DND-41 (cell line): ENCODE measurements at regions not wholly inside any gene's neighbourhood (a gene's known extent, or its start where the extent isn't known, plus 50 kb on each side); places are given as distances from the start of the nearest gene placed in this dataset.

Source experiments
- ATAC-seq: fragments of 200-7000 bp; cut with Tn5 transposase; 3 replicates; pipeline ENCODE4 v1.9.1; 2021; ENCODE audit warnings: low read depth; ENCODE audit not compliant: insufficient read depth
- DNase-seq: peaks from one replicate; pipeline ENCODE4 v3.0.0-alpha.2; 2020
- H2AFZ ChIP-seq: 2 replicates; pipeline ENCODE4 v1.6.0; 2012; ENCODE audit warnings: low read depth, low read length
- H3K27ac ChIP-seq: 2 replicates; pipeline ENCODE4 v1.5.1; 2012; ENCODE audit warnings: low read length, inconsistent platforms
- H3K27me3 ChIP-seq: fragments of 200-600 bp; sonication (generic); 2 replicates; pipeline ENCODE4 v1.6.0; 2012; ENCODE audit warnings: low read length, mild to moderate bottlenecking, inconsistent platforms; ENCODE audit not compliant: insufficient read depth, poor library complexity
- H3K36me3 ChIP-seq: 2 replicates; pipeline ENCODE4 v1.5.1; 2012; ENCODE audit warnings: low read length, inconsistent platforms; ENCODE audit not compliant: insufficient read depth
- H3K4me1 ChIP-seq: 2 replicates; pipeline ENCODE4 v1.5.1; 2012; ENCODE audit warnings: mild to moderate bottlenecking, low read length; ENCODE audit not compliant: insufficient read depth
- H3K4me2 ChIP-seq: 2 replicates; pipeline ENCODE4 v1.6.0; 2012; ENCODE audit warnings: mild to moderate bottlenecking, moderate library complexity, low read length, inconsistent platforms; ENCODE audit not compliant: insufficient read depth
- H3K4me3 ChIP-seq, 2 experiments: fragments of 200-600 bp in 1 of 2; shearing (Covaris generic) in 1 of 2; 2 replicates each; pipeline ENCODE4 v1.5.1; 2012 to 2016; ENCODE audit warnings: inconsistent platforms in 2 of 2, low read length in 2 of 2, mild to moderate bottlenecking in 2 of 2, low read depth in 1 of 2, moderate library complexity in 1 of 2
- H3K79me2 ChIP-seq: 2 replicates; pipeline ENCODE4 v1.6.0; 2012; ENCODE audit warnings: low read length, inconsistent platforms; ENCODE audit not compliant: insufficient read depth
- H3K9ac ChIP-seq: 2 replicates; pipeline ENCODE4 v1.6.0; 2012; ENCODE audit warnings: low read depth, mild to moderate bottlenecking, inconsistent platforms, low read length, moderate library complexity
- H3K9me3 ChIP-seq: 2 replicates; pipeline ENCODE4 v1.5.1; 2012; ENCODE audit warnings: low read length, moderate library complexity, mild to moderate bottlenecking, inconsistent platforms; ENCODE audit not compliant: insufficient read depth, severe bottlenecking
- H4K20me1 ChIP-seq: 2 replicates; pipeline ENCODE4 v1.6.0; 2012; ENCODE audit warnings: low read length; ENCODE audit not compliant: insufficient read depth
- CTCF ChIP-seq: IDR thresholded peaks from 2 replicates; pipeline ENCODE4 v1.5.1; 2012; ENCODE audit warnings: borderline replicate concordance, low read length, moderate library complexity, mild to moderate bottlenecking; ENCODE audit not compliant: poor library complexity, severe bottlenecking; ENCODE audit errors: extremely low read depth
- EZH2 ChIP-seq: IDR thresholded peaks from 3 replicates; pipeline ENCODE4 v1.6.1; 2012; ENCODE audit warnings: borderline replicate concordance, low read depth, mild to moderate bottlenecking, moderate library complexity, low read length, inconsistent platforms; ENCODE audit not compliant: severe bottlenecking

- no peaks in the 10 kb centered on the region for H3K4me1 ChIP-seq
- H3K27ac ChIP-seq, result no peak overlapping the region
- no peaks in the 10 kb centered on the region for H3K9me3 ChIP-seq
- TF ChIP-seq EZH2 (no peak), CTCF (peak; percentile 87)
- H2AFZ ChIP-seq, result no peak overlapping the region
- DNase-seq (peak; percentile 83), ATAC-seq (peak; percentile 98)
- H3K4me3 ChIP-seq, result no peak overlapping the region
- no peaks in the 10 kb centered on the region for H3K79me2 ChIP-seq
- H4K20me1 ChIP-seq, result no peaks in the 10 kb centered on the region
- no peaks in the 10 kb centered on the region for H3K36me3 ChIP-seq
- no peak overlapping the region for H3K4me2 ChIP-seq
- no peaks in the 10 kb centered on the region for H3K27me3 ChIP-seq
- H3K9ac ChIP-seq, result no peak overlapping the region
Measured at GRCh38 chr4:128454281-128454871, 166.8 kb upstream of the PGRMC2 start.

GRCh38 chr4:128452415-128452814 lies 164.8 kb upstream of the PGRMC2 start:
- Histone ChIP-seq H3K9me3 (no peaks in the 10 kb centered on the region), H3K36me3 (no peaks in the 10 kb centered on the region), H3K27me3 (no peaks in the 10 kb centered on the region), H3K4me3 (no peak overlapping the region), H2AFZ (no peak overlapping the region), H3K79me2 (no peaks in the 10 kb centered on the region), H3K27ac (no peak overlapping the region), H3K4me1 (no peaks in the 10 kb centered on the region), H3K4me2 (no peak overlapping the region), H4K20me1 (no peaks in the 10 kb centered on the region), H3K9ac (no peak overlapping the region)
- ATAC-seq (no peak), DNase-seq (no peak)
- TF ChIP-seq EZH2, result no peak

GRCh38 chr4:128451270-128451905 lies 163.8 kb upstream of the PGRMC2 start:
- H2AFZ ChIP-seq, result no peak overlapping the region
- DNase-seq, result no peak
- no peaks in the 10 kb centered on the region for H3K4me1 ChIP-seq
- H3K9ac ChIP-seq, result no peak overlapping the region
- no peaks in the 10 kb centered on the region for H3K9me3 ChIP-seq
- TF ChIP-seq EZH2 (no peak), CTCF (no peak)
- H3K27me3 ChIP-seq, result no peaks in the 10 kb centered on the region
- no peak for ATAC-seq
- no peaks in the 10 kb centered on the region for H3K36me3 ChIP-seq
- no peak overlapping the region for H3K4me3 ChIP-seq
- H3K27ac ChIP-seq, result no peak overlapping the region
- H3K4me2 ChIP-seq, result no peak overlapping the region
- no peaks in the 10 kb centered on the region for H3K79me2 ChIP-seq
- H4K20me1 ChIP-seq, result no peaks in the 10 kb centered on the region

GRCh38 chr4:128450326-128451120 lies 162.9 kb upstream of the PGRMC2 start:
- H3K4me3 ChIP-seq, result no peak overlapping the region
- H3K9me3 ChIP-seq, result no peaks in the 10 kb centered on the region
- H3K36me3 ChIP-seq, result no peaks in the 10 kb centered on the region
- H3K79me2 ChIP-seq, result no peaks in the 10 kb centered on the region
- no peak overlapping the region for H3K27ac ChIP-seq
- H3K4me2 ChIP-seq, result no peak overlapping the region
- TF ChIP-seq EZH2 (no peak), CTCF (no peak)
- H3K9ac ChIP-seq, result no peak overlapping the region
- H2AFZ ChIP-seq, result no peak overlapping the region
- no peaks in the 10 kb centered on the region for H3K27me3 ChIP-seq
- H4K20me1 ChIP-seq, result no peaks in the 10 kb centered on the region
- H3K4me1 ChIP-seq, result no peaks in the 10 kb centered on the region
- ATAC-seq (no peak), DNase-seq (no peak)
